Body of pancreas (tissue), 4 donors: ENCODE measurements at regions not wholly inside any gene's neighbourhood (a gene's known extent, or its start where the extent isn't known, plus 50 kb on each side); places are given as distances from the start of the nearest gene placed in this dataset.

ENCODE experiments used
- CTCF ChIP-seq, 7 experiments: fragments of 450-650 bp in 4 of 7; fragments of 200-600 bp in 3 of 7; sonication (generic) in 3 of 7; IDR thresholded peaks; one replicate each; pipeline ENCODE4 v1.5.1; 2016 to 2019; ENCODE audit warnings: antibody characterized with exemption in 7 of 7
- POLR2A ChIP-seq, 3 donors: fragments of 450-650 bp; IDR thresholded peaks; one replicate each; pipeline ENCODE4 v1.6.1; 2016; ENCODE audit warnings: antibody characterized with exemption in 3 of 3, mild to moderate bottlenecking in 2 of 3

- no peak for TF ChIP-seq CTCF (IDR thresholded peaks at IDR 0.05)
- no peak for TF ChIP-seq POLR2A (IDR thresholded peaks at IDR 0.05)
Observed at GRCh38 chr13:22618002-22618401, 562.8 kb upstream of the SGCG start.
